Colonic mucosa (tissue), 4 donors: ENCODE measurements at regions not wholly inside any gene's neighbourhood (a gene's known extent, or its start where the extent isn't known, plus 50 kb on each side); places are given as distances from the start of the nearest gene placed in this dataset.

Experiments
- DNase-seq: peaks from one replicate; pipeline ENCODE4 v3.0.0-alpha.2; 2020
- H3K27ac ChIP-seq: fragments of 200-600 bp; one replicate; pipeline ENCODE4 v1.8.0; 2021
- H3K27me3 ChIP-seq: fragments of 200-600 bp; one replicate; pipeline ENCODE4 v1.8.0; 2021
- H3K36me3 ChIP-seq: fragments of 200-600 bp; one replicate; pipeline ENCODE4 v1.8.0; 2021
- H3K4me1 ChIP-seq: fragments of 200-600 bp; one replicate; pipeline ENCODE4 v1.8.0; 2021; ENCODE audit warnings: mild to moderate bottlenecking
- H3K4me3 ChIP-seq: fragments of 200-600 bp; one replicate; pipeline ENCODE4 v1.8.0; 2021
- H3K9ac ChIP-seq, 2 donors: one replicate each; pipeline ENCODE4 v1.7.0; 2013; ENCODE audit warnings: control low read depth in 2 of 2, low read depth in 2 of 2, low read length in 2 of 2
- H3K9me3 ChIP-seq: fragments of 200-600 bp; one replicate; pipeline ENCODE4 v1.8.0; 2021
- intact Hi-C: fragments of 100-400 bp; cut with DNase I; formaldehyde crosslinking; loops from one replicate; pipeline ENCODE4 v1.14.1; 2022
- TF ChIP-seq, protein P1 (sequence below): fragments of 200-600 bp; IDR thresholded peaks from one replicate; pipeline ENCODE4 v1.8.0; 2022; ENCODE audit warnings: antibody characterized with exemption, mild to moderate bottlenecking
- donor health status: healthy.
- donor health status: DM: no; HTN: no; CAD: no.
- donor health status: DM: no; HTN: no; CAD: no.

GRCh38 chr11:128022007-128022368 is 565.4 kb downstream of the ETS1 start:
- intact Hi-C loops, result no loop called here
- TF ChIP-seq, protein P1, sequence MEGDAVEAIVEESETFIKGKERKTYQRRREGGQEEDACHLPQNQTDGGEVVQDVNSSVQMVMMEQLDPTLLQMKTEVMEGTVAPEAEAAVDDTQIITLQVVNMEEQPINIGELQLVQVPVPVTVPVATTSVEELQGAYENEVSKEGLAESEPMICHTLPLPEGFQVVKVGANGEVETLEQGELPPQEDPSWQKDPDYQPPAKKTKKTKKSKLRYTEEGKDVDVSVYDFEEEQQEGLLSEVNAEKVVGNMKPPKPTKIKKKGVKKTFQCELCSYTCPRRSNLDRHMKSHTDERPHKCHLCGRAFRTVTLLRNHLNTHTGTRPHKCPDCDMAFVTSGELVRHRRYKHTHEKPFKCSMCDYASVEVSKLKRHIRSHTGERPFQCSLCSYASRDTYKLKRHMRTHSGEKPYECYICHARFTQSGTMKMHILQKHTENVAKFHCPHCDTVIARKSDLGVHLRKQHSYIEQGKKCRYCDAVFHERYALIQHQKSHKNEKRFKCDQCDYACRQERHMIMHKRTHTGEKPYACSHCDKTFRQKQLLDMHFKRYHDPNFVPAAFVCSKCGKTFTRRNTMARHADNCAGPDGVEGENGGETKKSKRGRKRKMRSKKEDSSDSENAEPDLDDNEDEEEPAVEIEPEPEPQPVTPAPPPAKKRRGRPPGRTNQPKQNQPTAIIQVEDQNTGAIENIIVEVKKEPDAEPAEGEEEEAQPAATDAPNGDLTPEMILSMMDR, result no peak
- no peak overlapping the region for H3K9ac ChIP-seq
- H3K27ac ChIP-seq, result no peak overlapping the region
- H3K27me3 ChIP-seq, result no peaks in the 10 kb centered on the region
- no peaks in the 10 kb centered on the region for H3K9me3 ChIP-seq
- H3K36me3 ChIP-seq, result no peaks in the 10 kb centered on the region
- no peak for DNase-seq
- no peak overlapping the region for H3K4me3 ChIP-seq
- no peaks in the 10 kb centered on the region for H3K4me1 ChIP-seq

DNA sequence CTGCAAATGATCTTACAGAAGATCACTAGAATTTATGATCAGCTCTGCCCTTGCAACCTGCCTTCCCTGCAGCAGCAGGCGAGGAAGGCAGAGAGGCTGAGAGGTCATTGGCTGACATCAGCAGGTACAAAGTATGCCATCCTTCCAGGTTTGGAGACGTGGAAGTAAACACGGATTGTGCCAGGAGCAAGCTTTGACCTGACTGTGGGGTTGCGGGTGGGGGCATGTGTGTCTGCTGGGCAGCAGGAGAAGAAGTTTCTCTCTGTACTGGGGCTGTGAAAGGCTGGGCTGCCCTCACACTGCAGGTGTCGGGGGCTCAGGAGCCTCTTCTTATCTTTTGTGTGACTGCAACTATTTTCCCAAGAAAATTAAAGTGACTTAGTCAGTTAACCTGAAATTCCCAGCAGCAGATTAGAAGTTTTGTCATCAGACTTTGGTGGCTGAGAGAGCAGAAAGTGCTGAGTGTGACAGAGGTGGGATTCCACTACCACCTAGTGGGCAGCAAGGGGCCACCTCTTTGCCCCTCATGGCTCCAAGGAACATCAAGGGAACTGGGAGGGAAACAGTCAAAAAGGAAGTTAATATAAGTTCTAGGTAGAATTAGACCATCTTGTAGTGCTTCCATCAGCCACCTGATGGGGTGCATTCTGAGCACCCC is 565.9 kb downstream of the ETS1 start:
- no peak for DNase-seq
- intact Hi-C loops, result no loop called here
- Histone ChIP-seq H3K9me3 (no peaks in the 10 kb centered on the region), H3K36me3 (no peaks in the 10 kb centered on the region), H3K4me3 (no peak overlapping the region), H3K9ac (no peak overlapping the region), H3K27ac (no peak overlapping the region), H3K4me1 (no peaks in the 10 kb centered on the region), H3K27me3 (no peaks in the 10 kb centered on the region)
- TF ChIP-seq, protein P1, result no peak

DNA sequence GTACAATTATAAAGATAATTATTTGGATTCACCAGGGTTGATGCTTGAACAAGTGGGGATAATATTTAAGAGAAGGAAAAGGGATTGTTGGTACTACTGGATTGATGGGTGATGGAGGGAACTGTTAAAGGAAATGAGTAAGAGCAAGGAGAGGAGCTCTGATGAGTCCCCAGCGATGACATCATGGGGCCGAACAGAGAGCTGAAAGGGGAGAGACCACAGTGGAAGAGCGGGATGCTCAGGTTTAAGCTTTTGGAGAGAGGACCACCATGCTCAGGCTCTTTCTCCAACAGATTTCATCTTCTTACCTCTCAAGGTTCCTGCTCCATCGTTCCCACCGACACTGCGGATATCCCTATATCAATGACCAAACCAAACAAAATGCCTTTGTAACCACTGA is 568.7 kb downstream of the ETS1 start:
- Histone ChIP-seq H3K27me3 (no peaks in the 10 kb centered on the region), H3K27ac (no peak overlapping the region), H3K9me3 (no peaks in the 10 kb centered on the region), H3K4me1 (no peaks in the 10 kb centered on the region), H3K9ac (no peak overlapping the region), H3K36me3 (no peaks in the 10 kb centered on the region), H3K4me3 (no peak overlapping the region)
- DNase-seq, result no peak
- intact Hi-C loops, result no loop called here
- TF ChIP-seq, protein P1, result no peak

GRCh38 chr11:128005562-128005961 is 581.8 kb downstream of the ETS1 start:
- no peaks in the 10 kb centered on the region for H3K36me3 ChIP-seq
- no peaks in the 10 kb centered on the region for H3K4me1 ChIP-seq
- no peak overlapping the region for H3K4me3 ChIP-seq
- H3K9me3 ChIP-seq, result no peaks in the 10 kb centered on the region
- intact Hi-C loops, result no loop called here
- TF ChIP-seq, protein P1, result no peak
- DNase-seq, result no peak
- H3K27ac ChIP-seq, result no peak overlapping the region
- H3K27me3 ChIP-seq, result no peaks in the 10 kb centered on the region
- H3K9ac ChIP-seq, result no peak overlapping the region

DNA sequence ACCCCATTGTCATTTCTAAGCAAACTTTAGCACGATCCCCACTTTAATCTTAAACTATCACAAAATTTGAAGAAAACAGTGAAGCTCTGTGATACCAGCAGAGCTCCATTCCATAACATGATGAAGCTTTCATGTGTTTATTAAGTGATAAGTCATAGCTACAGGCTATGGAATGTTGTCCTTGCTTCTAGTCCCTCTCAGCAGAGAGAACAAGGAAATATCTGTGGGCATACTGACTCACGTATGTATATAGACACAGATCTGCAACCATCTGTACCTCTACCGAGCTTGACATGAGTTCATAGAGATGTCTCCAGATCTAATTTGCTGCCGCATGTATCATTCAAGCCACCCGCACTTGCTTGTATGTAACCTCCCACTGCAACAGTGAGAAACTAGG is 588.9 kb downstream of the ETS1 start:
- Histone ChIP-seq H3K27me3 (no peaks in the 10 kb centered on the region), H3K9me3 (no peaks in the 10 kb centered on the region), H3K27ac (no peak overlapping the region), H3K9ac (no peak overlapping the region), H3K4me1 (no peaks in the 10 kb centered on the region), H3K36me3 (no peaks in the 10 kb centered on the region), H3K4me3 (no peak overlapping the region)
- TF ChIP-seq, protein P1, result no peak
- DNase-seq, result no peak
- intact Hi-C loops, result no loop called here
